AG08396 (cell line): ENCODE measurements at regions not wholly inside any gene's neighbourhood (a gene's known extent, or its start where the extent isn't known, plus 50 kb on each side); places are given as distances from the start of the nearest gene placed in this dataset.
A peak's percentile ranks its signal among the peaks of the same experiment; 100 is the strongest.
"Not testable (repeated sequence)": the region's sequence is repeated elsewhere in the genome, so short reads cannot be mapped to it uniquely, and the experiment has no call there.

Experiments used
- DNase-seq: peaks from one replicate; pipeline ENCODE4 v3.0.0; 2012; ENCODE audit warnings: low spot score, mixed read lengths

DNA sequence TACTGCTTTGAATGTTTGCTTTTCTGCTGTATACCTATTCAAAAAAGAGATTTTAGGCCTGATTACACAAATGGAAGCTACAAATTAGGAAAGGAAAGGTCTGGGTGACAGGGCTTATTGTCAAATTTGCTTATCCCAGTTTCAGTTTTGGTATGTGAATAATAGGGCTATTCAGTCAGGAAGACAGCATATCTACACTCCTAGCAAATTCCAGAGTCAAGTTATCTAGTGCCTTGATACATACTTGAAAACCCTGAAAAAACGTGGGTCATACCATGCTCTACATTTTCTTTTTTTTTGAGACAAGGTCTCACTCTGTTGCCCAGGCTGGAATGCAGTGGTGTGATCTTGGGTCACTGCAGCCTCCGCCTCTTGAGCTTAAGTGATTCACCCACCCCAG is 59.2 kb upstream of the CCDC180 start:
- not testable (repeated sequence) for DNase-seq

DNA sequence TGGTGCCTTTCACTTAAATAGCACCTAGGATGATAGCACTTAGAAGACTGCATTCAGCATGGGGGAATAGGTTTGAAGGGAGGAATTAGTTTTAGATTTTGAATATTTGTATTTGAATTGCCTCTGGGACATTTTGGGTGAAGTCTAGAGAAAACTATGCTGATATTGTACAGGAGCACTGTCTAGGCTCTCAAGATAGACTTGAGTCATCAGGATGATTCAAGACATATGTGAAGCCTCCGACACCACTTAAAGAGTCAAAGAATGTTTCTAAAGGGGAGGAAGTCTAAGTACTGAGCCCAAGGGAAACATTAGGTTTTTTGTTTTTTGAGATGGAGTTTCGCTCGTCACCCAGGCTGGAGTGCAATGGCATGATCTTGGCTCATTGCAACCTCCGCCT is 63.9 kb upstream of the CCDC180 start:
- no peak for DNase-seq

DNA sequence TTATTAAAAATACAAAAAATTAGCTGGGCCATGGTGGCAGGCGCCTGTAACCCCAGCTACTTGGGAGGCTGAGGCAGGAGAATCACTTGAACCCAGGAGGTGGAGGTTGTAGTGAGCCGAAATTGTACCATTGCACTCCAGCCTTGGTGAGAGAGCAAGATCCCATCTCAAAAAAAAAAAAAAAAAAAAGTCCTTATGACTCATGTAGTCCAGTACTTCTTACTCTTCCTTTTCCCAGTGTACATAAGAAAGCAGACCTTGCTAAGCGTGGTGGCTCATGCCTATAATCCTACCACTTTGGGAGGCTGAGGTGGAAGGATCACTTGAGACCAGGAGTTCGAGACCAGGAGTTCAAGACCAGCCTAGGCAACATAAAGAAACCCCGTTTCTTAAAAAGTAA is 66.0 kb upstream of the CCDC180 start:
- not testable (repeated sequence) for DNase-seq

DNA sequence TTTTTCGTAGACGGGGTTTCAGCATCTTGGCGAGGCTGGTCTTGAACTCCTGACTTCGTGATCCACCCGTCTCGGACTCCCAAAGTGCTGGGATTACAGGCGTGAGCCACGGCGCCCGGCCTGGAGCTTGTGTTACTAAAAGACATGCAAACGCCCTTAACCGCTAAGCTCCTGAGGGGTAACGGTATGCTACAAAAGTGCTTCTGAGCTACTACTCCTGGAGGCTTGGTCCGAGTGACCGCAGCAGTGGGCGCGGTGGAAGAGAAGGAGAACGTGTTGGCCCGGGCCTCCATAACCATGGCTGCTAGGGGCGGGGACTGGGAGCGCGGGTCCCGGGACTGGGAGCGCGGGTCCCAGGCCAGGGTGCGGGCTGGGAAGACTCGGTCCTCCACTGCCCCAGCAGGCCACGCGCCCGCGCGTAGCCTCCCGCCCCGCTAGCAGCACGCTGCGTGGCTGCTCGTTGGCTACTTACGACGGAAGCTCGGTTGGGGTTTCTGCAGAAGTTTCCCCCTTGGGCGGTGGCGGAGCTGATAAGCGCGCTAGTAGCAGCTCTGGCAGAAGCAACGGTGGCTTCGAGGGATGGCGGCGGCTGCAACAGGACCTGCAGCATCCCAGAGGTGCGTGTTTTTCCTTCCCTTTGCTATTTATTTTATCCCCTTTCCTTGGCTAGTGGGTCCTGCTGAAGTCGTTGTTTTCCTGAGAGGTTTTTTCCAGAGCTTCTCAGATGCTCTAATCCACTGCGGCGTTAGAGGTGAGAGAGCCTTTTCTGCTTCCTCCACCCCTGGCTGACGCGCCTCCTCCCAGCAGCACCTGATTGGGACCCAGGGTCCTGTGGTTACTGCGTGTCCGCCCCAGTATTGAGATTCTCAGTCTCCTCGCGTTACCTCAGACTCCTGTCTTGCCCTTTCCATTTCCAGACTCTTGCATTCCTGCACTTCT is 69.2 kb upstream of the CCDC180 start:
- peak; percentile 80 for DNase-seq

DNA sequence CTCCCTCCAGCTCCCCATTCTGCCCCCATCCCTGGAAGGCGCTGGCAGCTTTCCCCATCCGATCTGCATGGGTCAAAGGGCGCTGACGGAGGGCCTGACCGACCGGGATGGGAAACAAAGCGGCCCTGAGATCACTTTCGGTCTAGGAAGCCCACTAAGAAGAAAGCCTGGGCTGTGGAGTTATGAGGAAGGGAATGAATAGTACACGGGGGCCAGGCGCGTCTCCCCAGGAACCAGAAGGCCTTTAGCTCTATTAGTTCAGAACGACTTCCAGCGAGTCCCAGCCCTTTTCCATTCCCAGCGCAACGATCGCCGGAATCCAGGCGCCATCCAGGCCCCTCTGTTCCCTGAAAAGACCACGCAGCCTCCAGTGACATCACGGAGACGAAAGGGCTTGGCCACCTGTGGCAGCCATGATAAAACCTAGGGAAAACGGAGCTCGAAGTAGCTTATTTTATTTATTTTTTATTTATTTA is 70.1 kb upstream of the CCDC180 start:
- no peak for DNase-seq

DNA sequence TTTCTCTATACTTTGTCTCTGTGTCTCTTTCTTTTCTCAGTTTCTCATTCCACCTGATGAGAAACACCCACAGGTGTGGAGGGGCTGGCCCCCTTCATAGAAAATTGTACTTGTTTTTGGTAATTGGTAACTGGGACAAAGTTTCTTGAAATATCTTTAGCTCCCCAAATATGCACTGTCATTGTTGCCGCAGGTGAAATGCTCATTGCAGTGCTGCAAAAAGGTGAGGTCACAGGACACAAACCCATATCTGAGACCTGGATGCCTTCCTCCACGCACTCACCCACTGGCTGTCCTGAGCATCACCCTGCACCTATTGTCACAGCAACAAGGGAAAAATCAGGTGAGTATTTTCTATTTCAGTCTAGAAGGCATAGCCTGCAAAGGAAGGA is 74.5 kb upstream of the CCDC180 start:
- DNase-seq = not testable (repeated sequence)

DNA sequence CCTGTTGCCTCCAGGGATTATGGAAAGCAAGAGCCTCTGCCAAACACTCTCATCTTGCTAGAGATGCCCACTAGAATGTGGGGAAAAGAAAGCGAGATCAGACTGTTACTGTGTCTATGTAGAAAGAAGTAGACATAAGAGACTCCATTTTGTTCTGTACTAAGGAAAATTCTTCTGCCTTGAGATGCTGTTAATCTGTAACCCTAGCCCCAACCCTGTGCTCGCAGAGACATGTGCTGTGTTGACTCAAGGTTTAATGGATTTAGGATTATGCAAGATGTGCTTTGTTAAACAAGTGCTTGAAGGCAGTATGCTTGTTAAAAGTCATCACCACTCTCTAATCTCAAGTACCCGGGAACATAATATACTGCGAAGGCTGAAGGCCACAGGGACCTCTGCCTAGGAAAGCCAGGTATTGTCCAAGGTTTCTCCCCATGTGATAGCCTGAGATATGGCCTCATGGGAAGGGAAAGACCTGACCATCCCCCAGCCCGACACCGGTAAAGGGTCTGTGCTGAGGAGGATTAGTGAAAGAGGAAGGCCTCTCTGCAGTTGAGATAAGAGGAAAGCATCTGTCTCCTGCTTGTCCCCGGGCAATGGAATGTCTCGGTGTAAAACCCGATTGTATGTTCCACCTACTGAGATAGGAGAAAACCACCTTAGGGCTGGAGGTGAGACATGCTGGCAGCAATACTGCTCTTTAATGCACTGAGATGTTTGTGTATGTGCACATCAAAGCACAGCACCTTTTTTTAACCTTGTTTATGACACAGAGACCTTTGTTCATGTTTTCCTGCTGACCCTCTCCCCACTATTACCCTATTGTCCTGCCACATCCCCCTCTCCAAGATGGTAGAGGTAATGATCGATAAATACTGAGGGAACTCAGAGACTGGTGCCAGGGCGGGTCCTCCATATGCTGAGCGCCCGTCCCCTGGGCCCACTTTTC is 75.1 kb upstream of the CCDC180 start:
- DNase-seq = not testable (repeated sequence)

DNA sequence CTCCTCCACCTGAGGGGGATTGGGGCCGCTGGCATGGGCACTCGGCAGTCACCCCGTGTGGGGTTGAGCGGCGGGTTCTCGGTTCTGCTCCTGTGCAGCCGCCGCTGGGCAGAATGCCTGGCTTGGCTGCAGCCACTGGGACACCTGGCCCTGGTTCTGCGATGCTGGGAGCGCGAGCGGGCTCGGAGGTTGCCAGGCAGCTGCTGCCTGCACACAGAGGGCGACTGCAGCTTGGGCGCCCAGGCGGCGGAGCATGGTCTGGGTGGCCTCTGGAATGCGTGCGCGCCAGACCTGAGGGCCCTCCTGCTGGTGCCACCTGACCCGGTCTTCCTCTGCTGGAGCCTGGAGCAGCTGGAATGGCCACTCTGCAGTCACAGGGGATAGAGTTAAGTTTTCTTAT is 85.1 kb upstream of the CCDC180 start:
- not testable (repeated sequence) for DNase-seq

DNA sequence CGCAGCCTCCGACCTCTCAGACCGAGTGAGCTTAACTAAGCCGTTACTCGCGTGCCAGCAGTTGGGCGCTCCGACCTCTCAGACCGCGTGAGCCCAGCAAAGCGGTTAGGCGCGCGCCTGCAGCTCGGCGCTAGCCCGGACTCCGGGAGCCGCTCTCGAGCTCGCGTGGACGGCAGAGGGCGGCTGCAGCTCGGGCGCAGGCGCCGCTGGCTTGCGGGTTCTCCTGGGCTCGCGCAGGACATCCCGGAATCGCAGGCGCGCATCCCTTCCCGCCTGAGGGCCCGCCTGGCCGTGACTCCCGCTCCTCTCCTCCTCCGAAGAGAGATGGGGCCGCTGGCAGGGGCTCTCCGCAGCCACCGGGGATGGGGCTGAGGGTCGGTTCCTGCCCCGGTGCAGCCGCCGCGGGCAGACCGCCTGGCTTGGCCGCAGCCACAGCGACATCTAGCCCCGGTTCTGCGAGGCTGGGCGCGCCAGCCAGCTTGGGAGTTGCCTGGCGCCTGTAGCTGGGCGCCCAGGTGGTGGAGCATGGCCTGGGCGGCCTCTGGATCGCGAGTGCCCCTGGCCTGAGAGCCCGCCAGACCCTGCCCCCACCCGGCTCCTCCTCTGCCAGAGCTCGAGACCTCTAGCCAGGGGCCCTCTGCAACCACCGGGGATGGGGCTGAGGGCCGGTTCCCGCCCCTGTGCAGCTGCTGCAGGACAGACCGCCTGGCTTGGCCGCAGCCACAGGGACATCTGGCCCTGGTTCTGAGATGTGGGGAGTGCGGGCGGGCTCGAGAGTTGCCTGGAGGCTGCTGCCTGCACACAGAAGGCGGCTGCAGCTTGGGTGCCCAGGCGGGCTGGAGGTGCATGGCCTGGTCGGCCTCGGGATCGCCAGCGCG is 85.7 kb upstream of the CCDC180 start:
- DNase-seq = peak; percentile 67

DNA sequence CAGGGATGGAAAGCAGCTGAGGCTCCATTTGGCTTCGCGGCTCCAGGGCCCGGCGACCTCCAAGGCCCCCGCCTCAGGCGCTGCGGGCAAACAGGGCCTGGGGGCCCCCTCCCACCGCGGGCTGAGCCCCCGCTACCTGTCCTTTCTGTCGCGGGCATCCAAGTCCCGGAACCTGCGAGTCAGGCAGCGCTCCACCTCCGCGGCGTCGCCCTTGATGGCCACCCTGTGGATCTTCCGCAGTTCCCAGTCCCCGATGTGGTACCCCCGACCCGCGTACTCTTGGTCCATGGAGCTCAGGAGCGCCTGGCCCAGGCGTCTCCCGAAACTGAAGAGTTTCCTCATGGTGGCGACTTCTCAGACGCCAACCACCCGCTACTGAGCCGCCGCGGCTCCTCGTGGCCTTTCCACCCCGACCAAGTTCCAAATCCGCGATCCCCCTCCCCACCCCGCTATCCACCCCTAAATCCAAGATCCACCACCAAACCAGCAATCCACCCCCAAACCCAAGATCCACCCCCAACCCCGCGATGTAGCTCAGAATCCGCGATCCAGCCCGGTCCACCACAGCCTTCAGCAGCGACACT is 86.5 kb upstream of the CCDC180 start:
- DNase-seq = no peak

DNA sequence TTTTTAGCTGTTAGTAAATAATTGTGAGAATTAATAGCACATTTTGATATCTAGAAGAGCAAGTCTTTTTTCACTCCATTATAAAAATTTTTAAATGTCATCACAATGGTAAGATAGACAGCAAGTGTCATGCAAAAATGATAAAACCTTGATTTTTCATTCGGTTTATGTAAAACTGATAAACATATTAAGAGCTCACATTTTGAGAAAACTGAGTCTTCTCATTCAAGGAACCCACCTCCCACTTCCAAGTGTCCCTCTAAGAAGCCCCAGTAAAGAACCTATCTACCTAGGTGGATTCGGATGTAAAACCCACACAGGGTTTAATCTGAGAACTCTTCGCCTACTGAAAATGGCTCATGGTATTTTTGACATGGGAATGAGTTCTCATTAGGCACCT is 87.1 kb upstream of the CCDC180 start:
- DNase-seq = not testable (repeated sequence)

DNA sequence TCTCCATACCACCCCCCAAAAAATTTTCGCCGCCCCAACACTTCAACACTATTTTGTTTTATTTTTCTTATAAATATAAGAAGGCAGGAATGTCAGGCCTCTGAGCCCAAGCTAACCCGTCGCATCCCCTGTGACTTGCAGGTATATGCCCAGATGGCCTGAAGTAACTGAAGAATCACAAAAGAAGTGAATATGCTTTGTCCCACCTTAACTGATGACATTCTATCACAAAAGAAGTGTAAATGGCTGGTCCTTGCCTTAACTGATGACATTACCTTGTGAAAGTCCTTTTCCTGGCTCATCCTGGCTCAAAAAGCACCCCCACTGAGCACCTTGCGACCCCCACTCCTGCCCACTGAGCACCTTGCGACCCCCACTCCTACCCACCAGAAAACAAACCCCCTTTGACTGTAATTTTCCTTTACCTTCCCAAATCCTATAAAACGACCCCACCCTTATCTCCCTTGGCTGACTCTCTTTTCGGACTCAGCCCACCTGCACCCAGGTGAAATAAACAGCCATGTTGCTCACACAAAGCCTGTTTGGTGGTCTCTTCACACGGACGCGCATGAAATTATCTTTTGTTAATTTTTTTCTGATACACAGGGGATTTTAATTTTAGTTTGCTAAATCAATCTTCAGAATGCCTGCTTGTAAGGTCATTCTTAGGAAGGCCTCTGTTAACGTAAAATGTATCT is 87.9 kb upstream of the CCDC180 start:
- not testable (repeated sequence) for DNase-seq

DNA sequence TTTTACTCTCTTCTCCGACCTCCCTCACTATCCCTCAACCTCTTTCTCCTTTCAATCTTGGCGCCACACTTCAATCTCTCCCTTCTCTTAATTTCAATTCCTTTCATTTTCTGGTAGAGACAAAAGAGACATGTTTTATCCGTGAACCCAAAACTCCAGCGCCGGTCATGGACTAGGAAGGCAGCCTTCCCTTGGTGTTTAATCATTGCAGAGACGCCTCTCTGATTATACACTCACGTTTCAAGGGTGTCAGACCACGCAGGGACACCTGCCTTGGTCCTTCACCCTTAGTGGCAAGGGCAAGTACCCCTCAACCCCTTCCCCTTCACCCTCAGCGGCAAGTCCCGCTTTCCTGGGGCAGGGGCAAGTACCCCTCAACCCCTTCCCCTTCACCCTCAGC is 92.3 kb upstream of the CCDC180 start:
- DNase-seq = not testable (repeated sequence)

DNA sequence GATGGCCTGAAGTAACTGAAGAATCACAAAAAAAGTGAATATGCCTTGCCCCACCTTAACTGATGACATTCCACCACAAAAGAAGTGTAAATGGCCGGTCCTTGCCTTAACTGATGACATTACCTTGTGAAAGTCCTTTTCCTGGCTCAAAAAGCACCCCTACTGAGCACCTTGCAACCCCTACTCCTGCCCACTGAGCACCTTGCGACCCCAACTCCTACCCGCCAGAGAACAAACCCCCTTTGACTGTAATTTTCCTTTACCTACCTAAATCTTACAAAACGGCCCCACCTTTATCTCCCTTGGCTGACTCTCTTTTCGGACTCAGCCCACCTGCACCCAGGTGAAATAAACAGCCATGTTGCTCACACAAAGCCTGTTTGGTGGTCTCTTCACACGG is 92.9 kb upstream of the CCDC180 start:
- not testable (repeated sequence) for DNase-seq

DNA sequence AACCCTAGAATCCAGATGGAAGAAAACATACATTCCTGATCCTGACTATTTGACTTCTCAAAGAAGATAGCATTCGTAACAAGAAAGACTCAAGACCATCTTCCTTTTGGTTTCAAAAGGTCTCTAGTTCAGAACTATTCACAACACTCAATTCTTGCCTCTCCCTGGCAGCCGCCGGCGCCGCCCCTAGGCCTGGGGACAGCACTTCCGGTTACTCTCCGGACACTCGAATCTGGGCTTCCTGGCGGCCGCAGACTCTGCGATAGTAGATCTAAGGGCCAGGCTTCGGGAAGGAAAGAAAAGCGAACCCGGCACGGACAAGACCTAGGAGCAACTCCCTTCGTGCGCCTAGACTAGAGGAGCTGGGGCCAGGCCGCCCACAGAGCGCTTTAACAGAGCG is 107.8 kb upstream of the CCDC180 start:
- DNase-seq = not testable (repeated sequence)

DNA sequence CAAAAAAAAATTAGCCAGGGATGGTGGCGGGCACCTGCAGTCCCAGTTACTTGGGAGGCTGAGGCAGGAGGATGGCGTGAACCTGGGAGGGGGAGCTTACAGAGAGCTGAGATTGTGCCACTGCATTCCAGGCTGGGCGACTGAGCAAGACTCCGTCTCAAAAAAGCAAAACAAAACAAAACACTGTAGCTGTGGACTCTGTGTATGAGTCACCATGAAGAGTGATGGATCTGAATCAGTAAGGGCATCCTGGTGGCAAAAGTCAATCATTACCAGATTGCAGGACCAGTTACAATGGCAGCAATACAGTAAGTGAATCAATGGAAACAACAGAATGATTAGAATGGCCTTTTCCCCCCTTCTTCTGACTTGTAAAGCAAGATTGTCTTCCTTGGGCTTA is 113.7 kb upstream of the CCDC180 start:
- DNase-seq = not testable (repeated sequence)

DNA sequence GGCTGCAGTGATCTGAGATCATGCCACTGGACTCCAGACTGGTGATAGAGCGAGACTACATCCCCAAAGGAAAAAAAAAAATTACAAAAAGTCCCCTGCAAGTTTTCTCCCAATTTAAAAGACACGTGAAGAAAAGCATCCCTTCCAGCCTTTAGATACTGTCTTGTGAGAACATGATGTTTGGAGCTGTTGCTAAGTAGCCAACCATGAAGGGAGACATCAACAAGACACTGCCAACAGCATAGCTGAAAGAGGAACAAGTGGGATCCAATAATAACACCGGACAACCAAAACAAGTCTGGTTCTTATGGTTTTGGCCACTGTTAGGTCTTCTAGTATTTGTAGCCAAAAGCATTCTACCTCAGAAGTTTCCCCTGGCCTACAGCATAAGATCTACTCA is 118.9 kb upstream of the CCDC180 start:
- DNase-seq = no peak

DNA sequence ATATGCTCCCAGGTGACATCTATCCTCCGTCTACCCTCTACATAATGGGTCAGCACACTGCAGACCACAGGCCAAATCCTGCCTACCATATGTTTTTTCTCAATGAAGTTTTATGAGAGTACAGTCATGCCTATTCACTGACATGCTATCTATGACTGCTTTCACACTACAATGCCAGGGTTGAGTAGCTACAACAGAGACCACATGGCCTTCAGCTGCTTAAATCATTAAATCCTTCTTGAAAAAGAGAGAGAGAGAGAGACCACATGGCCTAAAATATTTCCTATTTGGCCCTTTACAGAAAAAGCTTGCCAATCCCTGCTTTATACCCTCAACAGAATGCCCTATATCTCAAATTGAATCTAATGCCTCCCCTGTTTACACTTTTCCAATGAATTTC is 119.8 kb upstream of the CCDC180 start:
- not testable (repeated sequence) for DNase-seq

DNA sequence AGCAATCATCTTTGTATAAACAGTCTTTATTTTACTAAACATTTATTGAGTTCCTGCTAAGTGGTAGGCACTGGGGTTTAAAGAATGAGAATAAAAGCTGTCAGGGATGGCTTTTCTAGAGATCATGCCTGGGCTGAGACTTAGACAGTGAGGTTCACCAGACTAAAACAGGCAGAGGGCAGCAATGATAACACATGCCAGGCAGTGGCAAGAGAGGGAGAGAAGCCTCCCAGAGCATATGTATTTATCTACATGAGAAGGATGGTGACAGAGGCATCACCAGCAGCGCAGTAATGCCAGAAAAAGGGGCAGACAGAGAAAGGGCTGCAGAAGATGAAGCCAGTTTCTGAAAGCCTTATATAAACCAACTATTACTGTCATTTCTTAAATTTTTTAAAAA is 121.0 kb upstream of the CCDC180 start:
- no peak for DNase-seq

DNA sequence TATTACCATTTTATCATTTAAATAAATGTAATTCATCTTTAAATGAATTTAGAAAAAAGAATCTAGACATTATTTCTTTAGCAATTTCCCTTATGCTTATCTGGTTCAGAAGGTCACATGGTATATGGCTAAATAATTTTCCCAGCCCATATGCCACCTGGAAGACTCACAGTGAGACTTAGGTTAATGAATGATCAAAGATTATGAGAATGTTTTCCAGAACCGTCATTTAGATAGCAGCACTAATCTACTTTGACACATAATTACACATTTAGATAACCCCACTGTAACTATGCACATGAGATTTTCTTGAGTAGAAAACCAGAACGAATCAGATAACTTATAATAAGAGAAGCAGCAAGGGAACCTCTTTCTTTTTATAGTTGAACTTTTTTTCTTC is 124.9 kb upstream of the CCDC180 start:
- DNase-seq = not testable (repeated sequence)

DNA sequence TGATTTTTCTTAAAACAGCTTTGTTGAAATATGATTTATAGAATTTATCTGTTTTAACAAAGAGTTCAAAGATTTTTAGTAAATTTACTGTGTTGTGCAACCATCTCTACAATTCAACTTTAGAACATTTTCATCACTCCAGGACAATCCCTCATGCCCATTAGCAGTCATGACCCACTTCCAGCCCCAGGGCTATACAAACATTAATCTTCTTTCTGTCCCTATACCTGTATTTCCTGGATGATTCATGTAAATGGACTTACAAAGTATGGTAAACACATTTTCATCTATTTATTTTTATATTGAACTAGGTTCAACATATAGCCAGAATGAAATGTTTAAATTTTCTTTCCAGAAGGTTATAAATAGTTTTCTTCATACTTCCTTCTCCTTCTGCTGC is 127.8 kb upstream of the CCDC180 start:
- DNase-seq = no peak
